ENCODE measurements at regions not wholly inside any gene's neighbourhood (a gene's known extent, or its start where the extent isn't known, plus 50 kb on each side); places are given as distances from the start of the nearest gene placed in this dataset.

GRCh38 chr4:179128299-179128698 lies 1686.1 kb upstream of the AGA start:
- TF ChIP-seq TRIM24 (CRISPR knock-in tag; IDR thresholded peaks at IDR 0.05) (no peak), CTCF (CRISPR knock-in tag; IDR thresholded peaks at IDR 0.05) (no peak), NFIB (CRISPR knock-in tag; IDR thresholded peaks at IDR 0.05; ENCODE audit: borderline replicate concordance) (no peak), GABPA (IDR thresholded peaks at IDR 0.05; ENCODE audit: low read depth, low read length) (no peak), GABPA (CRISPR knock-in tag; IDR thresholded peaks at IDR 0.05; ENCODE audit: low read depth) (no peak), ZZZ3 (CRISPR knock-in tag; IDR thresholded peaks at IDR 0.05; ENCODE audit: borderline replicate concordance) (no peak), ZNF713 (CRISPR knock-in tag; IDR thresholded peaks at IDR 0.05) (no peak), IRF2 (CRISPR knock-in tag; IDR thresholded peaks at IDR 0.05) (no peak), USF2 (IDR thresholded peaks at IDR 0.05; ENCODE audit: low read depth, low read length) (no peak), USF2 (CRISPR knock-in tag; IDR thresholded peaks at IDR 0.05; ENCODE audit: borderline replicate concordance) (no peak), ZNF10 (CRISPR knock-in tag; IDR thresholded peaks at IDR 0.05; ENCODE audit: borderline replicate concordance, low read depth) (no peak), SRF (IDR thresholded peaks at IDR 0.05; ENCODE audit: low read depth, low read length) (no peak)

Measured in HepG2 (cell line).